ENCODE measurements at regions not wholly inside any gene's neighbourhood (a gene's known extent, or its start where the extent isn't known, plus 50 kb on each side); places are given as distances from the start of the nearest gene placed in this dataset.

DNA sequence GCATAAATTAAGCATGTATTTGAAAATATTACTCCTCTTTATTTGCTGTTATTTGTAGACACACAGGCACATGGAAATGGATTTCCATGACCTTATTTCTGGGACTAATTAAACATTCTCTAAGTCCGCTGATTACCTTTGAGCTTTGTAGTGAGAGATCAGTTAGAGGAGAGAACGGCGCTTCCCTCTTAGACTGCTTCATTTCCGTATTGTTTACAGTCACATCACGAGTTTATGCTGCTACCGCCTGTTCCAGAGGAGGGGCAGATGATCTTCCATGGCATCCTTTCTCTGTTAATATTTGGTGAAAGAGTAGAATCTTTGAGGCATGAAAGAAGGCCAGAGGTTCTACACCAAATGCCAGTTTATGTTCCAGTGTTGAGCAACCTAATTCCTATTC lies 404.4 kb downstream of the TRIB2 start:
- DNase-seq, result no peak
- H4K20me1 ChIP-seq (ENCODE audit: control insufficient read depth, insufficient read depth, insufficient read length), result no peaks in the 10 kb centered on the region
- no peak overlapping the region for H4K8ac ChIP-seq (replicated peaks; ENCODE audit: insufficient read length, low read depth, low read length)
- H2AK5ac ChIP-seq (ENCODE audit: insufficient read length, low read length), result no peak overlapping the region
- H3K27me3 ChIP-seq (ENCODE audit: insufficient read depth, low read length), result no peaks in the 10 kb centered on the region
- no peaks in the 10 kb centered on the region for H3K23me2 ChIP-seq (ENCODE audit: insufficient read length, low read depth, low read length, poor library complexity, severe bottlenecking)
- no peak overlapping the region for H2BK120ac ChIP-seq (ENCODE audit: low read depth, low read length, poor library complexity, severe bottlenecking)
- no peaks in the 10 kb centered on the region for H3K36me3 Mint-ChIP-seq (ENCODE audit: insufficient read depth in 1 of 3, low read depth in 3 of 3)
- no peak overlapping the region for H3K9ac ChIP-seq (ENCODE audit: extremely low read depth, insufficient read length, low read length)
- no peak overlapping the region for H2BK20ac ChIP-seq (ENCODE audit: low read depth, low read length, poor library complexity, severe bottlenecking)
- H2BK12ac ChIP-seq (ENCODE audit: insufficient read length, low read depth, low read length), result no peak overlapping the region
- no peak overlapping the region for H2AFZ ChIP-seq (ENCODE audit: low read length)
- H2BK5ac ChIP-seq (ENCODE audit: insufficient read length, low read length), result no peak overlapping the region
- no peaks in the 10 kb centered on the region for H3K4me1 Mint-ChIP-seq
- H3K27ac Mint-ChIP-seq, result no peak overlapping the region; a peak in 1 of 7 replicates
- no peak overlapping the region for H3K23ac ChIP-seq (ENCODE audit: insufficient read length, low read depth, low read length)
- H3K56ac ChIP-seq (ENCODE audit: insufficient read length, low read depth, low read length), result no peak overlapping the region
- H3K4ac ChIP-seq (ENCODE audit: low read depth, low read length), result no peak overlapping the region
- WGBS (ENCODE audit: extremely low coverage, insufficient read length, low lambda C conversion rate), result no CpG with 5 or more reads among the region's 6 CpGs
- H3K9me3 Mint-ChIP-seq, result no peaks in the 10 kb centered on the region
- H3K4me2 ChIP-seq (ENCODE audit: insufficient read depth, insufficient read length, low read length), result no peak overlapping the region
- H4K5ac ChIP-seq (ENCODE audit: insufficient read length, low read depth, low read length), result no peak overlapping the region
- TF ChIP-seq, protein P1, sequence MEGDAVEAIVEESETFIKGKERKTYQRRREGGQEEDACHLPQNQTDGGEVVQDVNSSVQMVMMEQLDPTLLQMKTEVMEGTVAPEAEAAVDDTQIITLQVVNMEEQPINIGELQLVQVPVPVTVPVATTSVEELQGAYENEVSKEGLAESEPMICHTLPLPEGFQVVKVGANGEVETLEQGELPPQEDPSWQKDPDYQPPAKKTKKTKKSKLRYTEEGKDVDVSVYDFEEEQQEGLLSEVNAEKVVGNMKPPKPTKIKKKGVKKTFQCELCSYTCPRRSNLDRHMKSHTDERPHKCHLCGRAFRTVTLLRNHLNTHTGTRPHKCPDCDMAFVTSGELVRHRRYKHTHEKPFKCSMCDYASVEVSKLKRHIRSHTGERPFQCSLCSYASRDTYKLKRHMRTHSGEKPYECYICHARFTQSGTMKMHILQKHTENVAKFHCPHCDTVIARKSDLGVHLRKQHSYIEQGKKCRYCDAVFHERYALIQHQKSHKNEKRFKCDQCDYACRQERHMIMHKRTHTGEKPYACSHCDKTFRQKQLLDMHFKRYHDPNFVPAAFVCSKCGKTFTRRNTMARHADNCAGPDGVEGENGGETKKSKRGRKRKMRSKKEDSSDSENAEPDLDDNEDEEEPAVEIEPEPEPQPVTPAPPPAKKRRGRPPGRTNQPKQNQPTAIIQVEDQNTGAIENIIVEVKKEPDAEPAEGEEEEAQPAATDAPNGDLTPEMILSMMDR (conservative IDR thresholded peaks at IDR 0.05), result no peak
- no peaks in the 10 kb centered on the region for H3K4me1 ChIP-seq (ENCODE audit: insufficient read depth, low read length)
- no peak overlapping the region for H4K91ac ChIP-seq (ENCODE audit: insufficient read length, low read depth, low read length)
- no peak overlapping the region for H3K18ac ChIP-seq (ENCODE audit: insufficient read length, low read depth, low read length)
- H3K4me3 Mint-ChIP-seq, result no peak overlapping the region
- H3K79me2 ChIP-seq (ENCODE audit: insufficient read depth, low read length), result no peaks in the 10 kb centered on the region
- no peak overlapping the region for H3T11ph ChIP-seq (ENCODE audit: low read length)
- no peak overlapping the region for H3K27ac ChIP-seq (ENCODE audit: insufficient read length, low read depth, low read length)
- H3K14ac ChIP-seq (ENCODE audit: insufficient read depth, low read length), result no peak overlapping the region
- H2BK15ac ChIP-seq (ENCODE audit: low read depth, low read length), result no peak overlapping the region
- H3K27me3 Mint-ChIP-seq (ENCODE audit: low read depth), result no peaks in the 10 kb centered on the region
- H3K9me3 ChIP-seq (ENCODE audit: control insufficient read depth, low read depth, low read length), result no peaks in the 10 kb centered on the region
- no peaks in the 10 kb centered on the region for H3K79me1 ChIP-seq (ENCODE audit: insufficient read depth, low read depth, low read length, poor library complexity, severe bottlenecking)
